Activated T-cell treated with anti-CD3 and anti-CD28 coated beads, Interleukin-2, amount 50 U/mL, for 4 hours (primary cell): ENCODE measurements at regions not wholly inside any gene's neighbourhood (a gene's known extent, or its start where the extent isn't known, plus 50 kb on each side); places are given as distances from the start of the nearest gene placed in this dataset.

Source experiments
- ATAC-seq, 2 donors: fragments of 200-7000 bp; cut with Tn5 transposase; one replicate each; pipeline ENCODE4 v1.10.0; 2021
- DNase-seq: peaks from one replicate; pipeline ENCODE4 v3.0.0-alpha.2; 2020
- H3K27me3 Mint-ChIP-seq: one replicate; pipeline ENCODE4 v1.8.0; 2021; ENCODE audit warnings: low read depth, mixed read lengths
- H3K36me3 Mint-ChIP-seq: one replicate; pipeline ENCODE4 v1.8.0; 2022; ENCODE audit warnings: mixed read lengths; ENCODE audit not compliant: insufficient read depth
- H3K4me1 Mint-ChIP-seq: one replicate; pipeline ENCODE4 v1.8.0; 2021; ENCODE audit warnings: low read depth, mixed read lengths
- H3K4me3 Mint-ChIP-seq: one replicate; pipeline ENCODE4 v1.8.0; 2021; ENCODE audit warnings: mild to moderate bottlenecking, moderate library complexity, mixed read lengths
- H3K9me3 Mint-ChIP-seq: one replicate; pipeline ENCODE4 v1.8.0; 2021; ENCODE audit warnings: mixed read lengths

DNA sequence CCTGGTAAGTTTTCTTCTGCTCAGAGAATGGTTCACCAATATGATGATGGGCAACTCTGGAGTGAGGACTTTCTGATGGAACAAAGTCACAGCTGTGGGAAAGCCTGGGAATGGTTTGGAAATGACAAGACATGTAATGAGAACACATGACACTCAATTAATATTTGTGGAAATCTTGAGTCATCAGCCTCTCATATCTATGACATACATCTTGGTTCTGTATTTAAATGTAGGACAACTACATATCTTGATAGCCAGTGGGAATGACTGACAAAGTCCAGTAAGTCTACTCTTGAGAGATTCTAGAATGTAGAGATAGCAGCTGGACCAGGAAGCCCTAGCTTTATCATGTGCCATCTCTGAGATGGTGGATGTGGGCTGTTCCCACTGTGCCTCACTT, 85.5 kb downstream of the PALM2AKAP2 start:
- ATAC-seq: no peak
- no peak overlapping the region for H3K4me3 Mint-ChIP-seq
- H3K4me1 Mint-ChIP-seq: no peaks in the 10 kb centered on the region
- DNase-seq: no peak
- H3K27me3 Mint-ChIP-seq: peaks cover 11% of the 10 kb centered on the region
- H3K36me3 Mint-ChIP-seq: no peaks in the 10 kb centered on the region
- no peaks in the 10 kb centered on the region for H3K9me3 Mint-ChIP-seq

- Mint-ChIP-seq H3K36me3 (no peaks in the 10 kb centered on the region), H3K9me3 (no peaks in the 10 kb centered on the region)
Measured at GRCh38 chr9:109868207-109868606, 88.2 kb downstream of the PALM2AKAP2 start.

GRCh38 chr9:109868722-109869121, 88.7 kb downstream of the PALM2AKAP2 start:
- Mint-ChIP-seq H3K4me3 (no peak overlapping the region), H3K36me3 (no peaks in the 10 kb centered on the region), H3K27me3 (peaks cover 13% of the 10 kb centered on the region), H3K4me1 (no peaks in the 10 kb centered on the region), H3K9me3 (no peaks in the 10 kb centered on the region)
- no peak for DNase-seq
- ATAC-seq: no peak

More at GRCh38 chr9:109868207-109868606, 88.2 kb downstream of the PALM2AKAP2 start:
- DNase-seq (no peak), ATAC-seq (no peak)
- H3K4me1 Mint-ChIP-seq: no peaks in the 10 kb centered on the region
- no peak overlapping the region for H3K4me3 Mint-ChIP-seq
- peaks cover 13% of the 10 kb centered on the region for H3K27me3 Mint-ChIP-seq

- no peak for ATAC-seq
- H3K4me3 Mint-ChIP-seq: no peak overlapping the region
- no peak for DNase-seq
- H3K9me3 Mint-ChIP-seq: no peaks in the 10 kb centered on the region
- H3K36me3 Mint-ChIP-seq: no peaks in the 10 kb centered on the region
- no peaks in the 10 kb centered on the region for H3K4me1 Mint-ChIP-seq
- peaks cover 18% of the 10 kb centered on the region for H3K27me3 Mint-ChIP-seq
Measured at GRCh38 chr9:109870365-109870764, 90.4 kb downstream of the PALM2AKAP2 start.

DNA sequence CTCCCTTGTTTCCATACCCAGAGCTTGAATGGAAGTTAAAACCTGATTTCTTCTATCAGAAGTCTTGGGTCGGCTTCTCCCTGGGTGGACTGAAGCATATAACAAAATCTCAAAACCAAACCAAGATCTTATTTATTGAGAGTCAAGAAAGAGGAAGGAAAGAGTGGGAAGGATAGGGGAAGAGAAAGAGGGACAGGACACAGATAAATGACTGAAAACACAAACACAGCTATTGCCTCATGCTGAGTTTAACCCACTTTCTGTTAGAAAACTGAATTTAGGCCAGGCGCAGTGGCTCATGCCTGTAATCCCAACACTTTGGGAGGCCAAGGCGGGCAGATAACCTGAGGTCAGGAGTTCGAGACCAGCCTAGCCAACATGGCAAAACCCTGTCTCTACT, 92.9 kb downstream of the PALM2AKAP2 start:
- no peak for DNase-seq
- no peak for ATAC-seq
- Mint-ChIP-seq H3K27me3 (peaks cover 15% of the 10 kb centered on the region), H3K4me3 (no peak overlapping the region), H3K9me3 (no peaks in the 10 kb centered on the region), H3K4me1 (no peaks in the 10 kb centered on the region), H3K36me3 (no peaks in the 10 kb centered on the region)

- H3K4me3 Mint-ChIP-seq: no peak overlapping the region
- H3K36me3 Mint-ChIP-seq: no peaks in the 10 kb centered on the region
- no peak for ATAC-seq
- no peak for DNase-seq
- no peaks in the 10 kb centered on the region for H3K4me1 Mint-ChIP-seq
- peaks cover 13% of the 10 kb centered on the region for H3K27me3 Mint-ChIP-seq
- no peaks in the 10 kb centered on the region for H3K9me3 Mint-ChIP-seq
Measured at GRCh38 chr9:109875495-109876129, 95.6 kb downstream of the PALM2AKAP2 start.

GRCh38 chr9:109880276-109881169, 100.5 kb downstream of the PALM2AKAP2 start:
- Mint-ChIP-seq H3K4me3 (no peak overlapping the region), H3K4me1 (peaks cover 3% of the 10 kb centered on the region), H3K36me3 (no peaks in the 10 kb centered on the region), H3K9me3 (no peaks in the 10 kb centered on the region), H3K27me3 (peaks cover 6% of the 10 kb centered on the region)
- DNase-seq (no peak), ATAC-seq (peak; percentile 56 to 60)

- ATAC-seq (no peak), DNase-seq (no peak)
- no peak overlapping the region for H3K4me3 Mint-ChIP-seq
- peaks cover 27% of the 10 kb centered on the region for H3K4me1 Mint-ChIP-seq
- H3K27me3 Mint-ChIP-seq: peaks cover 3% of the 10 kb centered on the region
- H3K36me3 Mint-ChIP-seq: no peaks in the 10 kb centered on the region
- H3K9me3 Mint-ChIP-seq: no peaks in the 10 kb centered on the region
Measured at GRCh38 chr9:109883623-109884022, 103.6 kb downstream of the PALM2AKAP2 start.

DNA sequence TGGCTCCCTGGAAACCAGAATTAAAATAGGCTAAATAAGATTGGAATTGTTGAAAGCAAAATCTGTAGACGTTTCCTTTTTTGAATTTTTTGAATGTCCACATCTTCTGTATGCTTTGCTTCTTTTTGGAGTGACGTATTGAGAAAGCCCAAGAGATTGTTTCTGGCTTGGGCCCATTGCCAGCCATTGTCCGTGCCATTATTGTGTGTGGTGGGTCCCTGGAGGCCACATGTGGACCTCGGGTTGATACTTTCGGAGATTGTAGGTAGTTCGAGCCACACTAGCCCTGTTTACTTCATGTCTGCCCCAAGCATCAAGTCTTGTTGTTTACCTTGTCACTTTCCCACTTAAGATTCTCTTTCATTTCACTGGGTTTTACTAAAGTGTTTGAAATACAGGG, 106.0 kb downstream of the PALM2AKAP2 start:
- no peak overlapping the region for H3K4me3 Mint-ChIP-seq
- no peaks in the 10 kb centered on the region for H3K27me3 Mint-ChIP-seq
- peaks cover 42% of the 10 kb centered on the region for H3K4me1 Mint-ChIP-seq
- no peaks in the 10 kb centered on the region for H3K9me3 Mint-ChIP-seq
- ATAC-seq (no peak), DNase-seq (no peak)
- no peaks in the 10 kb centered on the region for H3K36me3 Mint-ChIP-seq

DNA sequence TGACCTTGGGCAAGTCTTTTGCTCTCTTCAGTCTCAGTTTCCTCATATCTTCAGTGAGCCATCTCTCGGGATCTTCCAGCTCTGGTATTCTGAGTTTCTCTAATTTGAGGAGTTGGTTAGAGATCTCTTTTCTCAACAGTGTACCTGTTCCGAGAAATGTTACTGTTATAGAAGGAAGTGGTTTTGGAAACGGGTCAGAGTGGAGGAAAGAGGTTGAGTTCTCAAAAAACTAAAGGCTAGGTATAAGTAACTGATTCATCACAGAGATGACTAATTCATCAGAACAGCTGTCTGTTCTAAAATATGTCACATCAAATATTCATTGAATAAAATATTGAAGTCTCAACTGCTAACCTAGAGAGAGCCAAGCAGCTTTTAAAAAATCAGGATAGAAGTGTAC, 106.6 kb downstream of the PALM2AKAP2 start:
- Mint-ChIP-seq H3K9me3 (no peaks in the 10 kb centered on the region), H3K27me3 (no peaks in the 10 kb centered on the region), H3K4me1 (peaks cover 42% of the 10 kb centered on the region), H3K36me3 (no peaks in the 10 kb centered on the region), H3K4me3 (no peak overlapping the region)
- DNase-seq: no peak
- ATAC-seq: peak; percentile 56 to 79

- H3K4me3 Mint-ChIP-seq: no peak overlapping the region
- ATAC-seq: peak; percentile 27 to 49
- no peaks in the 10 kb centered on the region for H3K36me3 Mint-ChIP-seq
- H3K4me1 Mint-ChIP-seq: peaks cover 42% of the 10 kb centered on the region
- no peaks in the 10 kb centered on the region for H3K9me3 Mint-ChIP-seq
- DNase-seq: no peak
- H3K27me3 Mint-ChIP-seq: no peaks in the 10 kb centered on the region
Measured at GRCh38 chr9:109887079-109887478, 107.1 kb downstream of the PALM2AKAP2 start.

DNA sequence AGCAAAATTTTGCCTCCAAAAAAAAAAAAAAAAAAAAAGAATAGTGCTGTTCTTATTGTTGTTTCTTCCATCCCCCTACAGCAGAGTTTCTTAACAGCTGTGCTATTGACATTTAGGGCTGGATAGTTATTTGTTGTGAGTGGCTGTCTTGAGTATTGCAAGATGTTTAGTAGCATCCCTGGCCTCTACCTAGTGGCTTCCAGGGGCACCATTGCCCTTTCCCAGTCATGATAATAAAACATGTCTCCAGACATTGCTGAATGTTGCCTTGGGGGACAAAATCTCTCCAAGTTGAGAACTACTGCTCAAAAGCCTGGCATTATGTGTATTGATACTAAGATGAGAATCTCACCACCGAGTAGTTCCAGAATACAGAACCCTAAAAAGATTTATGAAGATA, 108.7 kb downstream of the PALM2AKAP2 start:
- Mint-ChIP-seq H3K27me3 (no peaks in the 10 kb centered on the region), H3K36me3 (no peaks in the 10 kb centered on the region), H3K9me3 (no peaks in the 10 kb centered on the region), H3K4me3 (no peak overlapping the region), H3K4me1 (peaks cover 43% of the 10 kb centered on the region)
- ATAC-seq: no peak
- no peak for DNase-seq

DNA sequence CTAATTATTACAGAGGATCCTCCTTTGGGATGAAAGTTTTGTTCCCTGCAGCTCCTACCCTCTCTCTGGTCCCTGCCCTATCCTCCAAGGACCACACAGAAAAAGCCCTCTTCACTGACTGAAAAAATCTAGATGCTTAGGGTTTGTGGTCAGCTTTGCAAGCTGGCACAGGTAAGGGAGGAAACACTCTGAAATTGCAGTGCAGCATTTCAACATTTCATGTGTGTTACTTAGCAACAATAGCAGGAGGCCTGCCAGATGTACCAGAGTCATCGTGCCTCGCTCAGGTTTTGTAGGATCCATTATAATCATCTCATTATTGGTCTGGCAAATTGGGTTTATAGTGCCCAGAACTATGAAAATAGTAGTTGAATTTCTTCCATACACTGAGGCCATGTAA, 109.5 kb downstream of the PALM2AKAP2 start:
- Mint-ChIP-seq H3K9me3 (no peaks in the 10 kb centered on the region), H3K4me3 (no peak overlapping the region), H3K4me1 (peaks cover 43% of the 10 kb centered on the region), H3K27me3 (no peaks in the 10 kb centered on the region), H3K36me3 (no peaks in the 10 kb centered on the region)
- no peak for ATAC-seq
- DNase-seq: no peak

DNA sequence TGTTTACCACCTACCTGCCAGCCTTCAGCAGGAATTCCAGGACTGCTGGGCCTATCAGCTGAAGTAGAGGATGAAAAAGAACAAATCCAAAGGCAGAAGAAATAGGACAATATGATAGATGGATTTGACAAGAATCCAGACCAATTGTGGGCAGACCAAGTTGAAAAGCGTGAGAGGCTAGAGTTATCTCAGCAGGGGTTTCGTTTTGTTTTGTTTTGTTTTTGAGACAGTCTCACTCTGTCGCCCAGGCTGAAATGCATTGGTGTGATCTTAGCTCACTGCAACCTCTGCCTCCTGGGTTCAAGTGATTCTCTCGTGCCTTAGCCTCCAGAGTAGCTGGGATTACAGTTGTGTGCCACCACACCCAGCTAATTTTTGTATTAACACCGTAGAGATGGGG, 113.2 kb downstream of the PALM2AKAP2 start:
- Mint-ChIP-seq H3K27me3 (no peaks in the 10 kb centered on the region), H3K4me3 (no peak overlapping the region), H3K36me3 (no peaks in the 10 kb centered on the region), H3K9me3 (no peaks in the 10 kb centered on the region), H3K4me1 (peaks cover 24% of the 10 kb centered on the region)
- DNase-seq: no peak
- no peak for ATAC-seq

DNA sequence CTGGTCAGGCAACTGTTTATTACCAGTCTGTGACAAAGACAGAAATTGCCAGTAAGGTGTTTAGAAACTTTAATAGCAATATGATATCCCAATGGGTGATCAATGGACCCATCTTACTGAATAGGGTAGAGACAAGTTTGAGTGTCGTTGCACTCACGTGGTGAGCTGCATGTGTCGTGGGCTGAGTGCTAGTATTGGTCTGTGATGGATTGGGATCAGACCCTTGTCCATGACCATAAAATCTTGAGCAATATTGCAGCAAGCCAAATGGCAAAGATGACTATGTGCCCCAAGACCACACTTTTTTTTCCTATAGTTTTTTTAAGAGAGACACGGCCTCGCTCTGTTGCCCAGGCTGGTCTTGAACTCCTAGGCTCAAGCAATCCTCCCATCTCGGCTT, 114.5 kb downstream of the PALM2AKAP2 start:
- no peak for DNase-seq
- no peaks in the 10 kb centered on the region for H3K9me3 Mint-ChIP-seq
- H3K4me3 Mint-ChIP-seq: no peak overlapping the region
- H3K27me3 Mint-ChIP-seq: no peaks in the 10 kb centered on the region
- peaks cover 15% of the 10 kb centered on the region for H3K4me1 Mint-ChIP-seq
- H3K36me3 Mint-ChIP-seq: no peaks in the 10 kb centered on the region
- no peak for ATAC-seq
